Caco-2 (cell line): ENCODE measurements at regions not wholly inside any gene's neighbourhood (a gene's known extent, or its start where the extent isn't known, plus 50 kb on each side); places are given as distances from the start of the nearest gene placed in this dataset.

ENCODE experiments used
- BruUV-seq: library from RNA; stranded (reverse); fragments of 400-500 nt; replicated peaks from 2 replicates; lab custom pipeline; 2021; lab: Mats Ljungman, UMichigan
- CTCF ChIA-PET: fragments of 300-600 bp; sonication (Branson Sonifier 250); formaldehyde crosslinking; loops from one replicate; lab custom pipeline; 2022; ENCODE audit warnings: antibody characterized with exemption; lab: Charles Lee
- POLR2A ChIA-PET: fragments of 300-600 bp; sonication (Branson Sonifier 250); formaldehyde crosslinking; loops from one replicate; lab custom pipeline; 2022; ENCODE audit warnings: antibody characterized with exemption; lab: Charles Lee
- DNase-seq, 2 experiments: peaks; one replicate each; pipeline versions ENCODE4 v3.0.0 to v3.0.0-alpha.2; 2020 to 2022
- H3K27me3 ChIP-seq: replicated peaks from 2 replicates; pipeline ENCODE4 v1.6.0; 2011; ENCODE audit warnings: low read length; ENCODE audit not compliant: control insufficient read depth, insufficient read depth
- H3K36me3 ChIP-seq: 2 replicates; pipeline ENCODE4 v1.5.1; 2011; ENCODE audit warnings: low read length; ENCODE audit not compliant: control insufficient read depth, insufficient read depth
- H3K4me1 ChIP-seq: fragments of 250-450 bp; sonication (Bioruptor Pico); 2 replicates; pipeline ENCODE4 v1.5.1; 2020; ENCODE audit warnings: mild to moderate bottlenecking
- H3K4me3 ChIP-seq: 2 replicates; pipeline ENCODE4 v1.5.1; 2011; ENCODE audit warnings: low read depth, mild to moderate bottlenecking, control low read depth, low read length
- H3K9me3 ChIP-seq: fragments of 250-450 bp; sonication (Bioruptor Pico); 2 replicates; pipeline ENCODE4 v1.5.1; 2020; ENCODE audit warnings: mild to moderate bottlenecking, moderate library complexity
- H3K27ac Mint-ChIP-seq: one replicate; pipeline ENCODE4 v1.8.0; 2022; ENCODE audit warnings: mixed read lengths; ENCODE audit not compliant: unreplicated experiment
- H3K27me3 Mint-ChIP-seq: one replicate; pipeline ENCODE4 v1.8.0; 2022; ENCODE audit warnings: mixed read lengths; ENCODE audit not compliant: insufficient read depth, unreplicated experiment
- H3K36me3 Mint-ChIP-seq: one replicate; pipeline ENCODE4 v1.8.0; 2022; ENCODE audit warnings: mild to moderate bottlenecking, mixed read lengths; ENCODE audit not compliant: insufficient read depth, unreplicated experiment
- H3K4me1 Mint-ChIP-seq: one replicate; pipeline ENCODE4 v1.8.0; 2022; ENCODE audit warnings: low read depth, mixed read lengths; ENCODE audit not compliant: unreplicated experiment
- H3K4me3 Mint-ChIP-seq: one replicate; pipeline ENCODE4 v1.8.0; 2022; ENCODE audit warnings: mild to moderate bottlenecking, moderate library complexity, mixed read lengths; ENCODE audit not compliant: unreplicated experiment
- H3K9me3 Mint-ChIP-seq: one replicate; pipeline ENCODE4 v1.8.0; 2022; ENCODE audit warnings: mixed read lengths; ENCODE audit not compliant: unreplicated experiment
- CTCF ChIP-seq, 2 experiments: fragments of 200-600 bp in 1 of 2; IDR thresholded peaks; 1 replicate in 1 of 2; 2 replicates in 1 of 2; pipeline versions ENCODE4 v1.5.1 to v1.8.0; 2011 to 2022; ENCODE audit warnings: antibody characterized with exemption in 1 of 2, control low read depth in 1 of 2, inconsistent platforms in 1 of 2, low read depth in 1 of 2, low read length in 1 of 2, mild to moderate bottlenecking in 1 of 2, moderate library complexity in 1 of 2; ENCODE audit not compliant: insufficient read depth in 1 of 2, severe bottlenecking in 1 of 2, unreplicated experiment in 1 of 2
- intact Hi-C: fragments of 100-400 bp; cut with micrococcal nuclease; formaldehyde crosslinking; loops from one replicate; pipeline ENCODE4 v1.10.0; 2022; ENCODE audit not compliant: unreplicated experiment

GRCh38 chr22:48112687-48113521 is 1350.5 kb downstream of the TBC1D22A start:
- TF ChIP-seq CTCF (IDR thresholded peaks at IDR 0.05; ENCODE audit: insufficient read depth in 1 of 2, low read depth in 1 of 2, low read length in 1 of 2, severe bottlenecking in 1 of 2, unreplicated experiment in 1 of 2): no peak
- DNase-seq: no peak
- CTCF ChIA-PET: no interaction called here
- Histone ChIP-seq H3K4me3 (no peak overlapping the region), H3K36me3 (no peaks in the 10 kb centered on the region), H3K27me3 (no peaks in the 10 kb centered on the region), H3K9me3 (no peaks in the 10 kb centered on the region), H3K4me1 (no peaks in the 10 kb centered on the region)
- Mint-ChIP-seq H3K4me3 (no peak overlapping the region), H3K4me1 (no peaks in the 10 kb centered on the region), H3K9me3 (peaks cover 8% of the 10 kb centered on the region), H3K27ac (no peak overlapping the region), H3K27me3 (no peaks in the 10 kb centered on the region), H3K36me3 (no peaks in the 10 kb centered on the region)
- BruUV-seq: no TSS peak
- intact Hi-C loops: no loop called here
- POLR2A ChIA-PET: no interaction called here

- Mint-ChIP-seq H3K27me3 (peaks cover 13% of the 10 kb centered on the region), H3K4me3 (no peak overlapping the region), H3K27ac (no peak overlapping the region), H3K36me3 (no peaks in the 10 kb centered on the region), H3K4me1 (no peaks in the 10 kb centered on the region), H3K9me3 (no peaks in the 10 kb centered on the region)
- intact Hi-C loops: no loop called here
- no peak for TF ChIP-seq CTCF (IDR thresholded peaks at IDR 0.05; ENCODE audit: insufficient read depth in 1 of 2, low read depth in 1 of 2, low read length in 1 of 2, severe bottlenecking in 1 of 2, unreplicated experiment in 1 of 2)
- H3K36me3 ChIP-seq: no peaks in the 10 kb centered on the region
- H3K4me3 ChIP-seq: no peak overlapping the region
- H3K9me3 ChIP-seq: no peaks in the 10 kb centered on the region
- POLR2A ChIA-PET: no interaction called here
- no peaks in the 10 kb centered on the region for H3K27me3 ChIP-seq
- BruUV-seq: no TSS peak
- no peak for DNase-seq
- H3K4me1 ChIP-seq: no peaks in the 10 kb centered on the region
- CTCF ChIA-PET: no interaction called here
Observed at GRCh38 chr22:48106715-48107259, 1344.3 kb downstream of the TBC1D22A start.

GRCh38 chr22:48106215-48106614 is 1343.8 kb downstream of the TBC1D22A start:
- Mint-ChIP-seq H3K36me3 (no peaks in the 10 kb centered on the region), H3K4me3 (no peak overlapping the region), H3K27me3 (peaks cover 13% of the 10 kb centered on the region), H3K27ac (no peak overlapping the region), H3K9me3 (no peaks in the 10 kb centered on the region), H3K4me1 (no peaks in the 10 kb centered on the region)
- H3K4me1 ChIP-seq: no peaks in the 10 kb centered on the region
- intact Hi-C loops: no loop called here
- no peaks in the 10 kb centered on the region for H3K36me3 ChIP-seq
- BruUV-seq: no TSS peak
- no peaks in the 10 kb centered on the region for H3K27me3 ChIP-seq
- no peak overlapping the region for H3K4me3 ChIP-seq
- DNase-seq: no peak
- no peak for TF ChIP-seq CTCF (IDR thresholded peaks at IDR 0.05; ENCODE audit: insufficient read depth in 1 of 2, low read depth in 1 of 2, low read length in 1 of 2, severe bottlenecking in 1 of 2, unreplicated experiment in 1 of 2)
- ChIA-PET CTCF (no interaction called here), POLR2A (no interaction called here)
- no peaks in the 10 kb centered on the region for H3K9me3 ChIP-seq
